ENCODE measurements at regions not wholly inside any gene's neighbourhood (a gene's known extent, or its start where the extent isn't known, plus 50 kb on each side); places are given as distances from the start of the nearest gene placed in this dataset.

GRCh38 chr2:236345081-236345714, 81.0 kb upstream of the ASB18 start:
- H3K4me3 ChIP-seq (ENCODE audit: control insufficient read depth, low read depth, low read length), result no peak overlapping the region
- DNase-seq (ENCODE audit: low read depth), result no peak
- no peak for TF ChIP-seq CTCF (conservative IDR thresholded peaks at IDR 0.05; ENCODE audit: control insufficient read depth, insufficient read depth, low read depth, low read length)

- TF ChIP-seq CTCF (conservative IDR thresholded peaks at IDR 0.05; ENCODE audit: control insufficient read depth, insufficient read depth, low read depth, low read length), result no peak
- H3K4me3 ChIP-seq (ENCODE audit: control insufficient read depth, low read depth, low read length), result no peak overlapping the region
- no peak for DNase-seq (ENCODE audit: low read depth)
Measured at GRCh38 chr2:236346366-236346765, 82.2 kb upstream of the ASB18 start.

- no peak overlapping the region for H3K4me3 ChIP-seq (ENCODE audit: control insufficient read depth, low read depth, low read length)
- DNase-seq (ENCODE audit: low read depth), result no peak
- TF ChIP-seq CTCF (conservative IDR thresholded peaks at IDR 0.05; ENCODE audit: control insufficient read depth, insufficient read depth, low read depth, low read length), result no peak
Measured at GRCh38 chr2:236348279-236348678, 84.1 kb upstream of the ASB18 start.

GRCh38 chr2:236348976-236349375, 84.8 kb upstream of the ASB18 start:
- H3K4me3 ChIP-seq (ENCODE audit: control insufficient read depth, low read depth, low read length), result no peak overlapping the region
- no peak for DNase-seq (ENCODE audit: low read depth)
- TF ChIP-seq CTCF (conservative IDR thresholded peaks at IDR 0.05; ENCODE audit: control insufficient read depth, insufficient read depth, low read depth, low read length), result no peak

GRCh38 chr2:236350426-236350825, 86.2 kb upstream of the ASB18 start:
- H3K4me3 ChIP-seq (ENCODE audit: control insufficient read depth, low read depth, low read length), result no peak overlapping the region
- DNase-seq (ENCODE audit: low read depth), result no peak
- TF ChIP-seq CTCF (conservative IDR thresholded peaks at IDR 0.05; ENCODE audit: control insufficient read depth, insufficient read depth, low read depth, low read length), result no peak

- H3K4me3 ChIP-seq (ENCODE audit: control insufficient read depth, low read depth, low read length), result no peak overlapping the region
- no peak for DNase-seq (ENCODE audit: low read depth)
- TF ChIP-seq CTCF (conservative IDR thresholded peaks at IDR 0.05; ENCODE audit: control insufficient read depth, insufficient read depth, low read depth, low read length), result no peak
Measured at GRCh38 chr2:236351966-236352525, 87.8 kb upstream of the ASB18 start.

Data from fibroblast of mammary gland (primary cell).